Coronary artery (tissue), 2 donors: ENCODE measurements at regions not wholly inside any gene's neighbourhood (a gene's known extent, or its start where the extent isn't known, plus 50 kb on each side); places are given as distances from the start of the nearest gene placed in this dataset.

Experiments used
- DNase-seq: peaks from one replicate; pipeline ENCODE4 v3.0.0-alpha.2; 2017; ENCODE audit warnings: low spot score
- H3K27ac ChIP-seq, 2 donors: fragments of 200-600 bp; sonication (generic); one replicate each; pipeline ENCODE4 v1.5.1; 2016 to 2019
- H3K4me3 ChIP-seq: fragments of 200-600 bp; sonication (generic); 2 replicates; pipeline ENCODE4 v1.5.1; 2016; ENCODE audit warnings: mild to moderate bottlenecking, moderate library complexity
- CTCF ChIP-seq: fragments of 200-600 bp; sonication (generic); IDR thresholded peaks from one replicate; pipeline ENCODE4 v1.5.1; 2019; ENCODE audit warnings: antibody characterized with exemption

- no peak overlapping the region for H3K4me3 ChIP-seq
- no peak for TF ChIP-seq CTCF
- DNase-seq: no peak
- H3K27ac ChIP-seq: no peak overlapping the region
Measured at GRCh38 chr13:84234416-84234815, 352.1 kb upstream of the SLITRK1 start.

GRCh38 chr13:84230568-84230967 lies 348.3 kb upstream of the SLITRK1 start:
- H3K27ac ChIP-seq: no peak overlapping the region
- TF ChIP-seq CTCF: no peak
- no peak for DNase-seq
- no peak overlapping the region for H3K4me3 ChIP-seq

- Histone ChIP-seq H3K27ac (no peak overlapping the region), H3K4me3 (no peak overlapping the region)
- no peak for TF ChIP-seq CTCF
- no peak for DNase-seq
Measured at GRCh38 chr13:84211048-84211447, 328.8 kb upstream of the SLITRK1 start.

GRCh38 chr13:84208246-84208910 lies 326.1 kb upstream of the SLITRK1 start:
- H3K4me3 ChIP-seq: no peak overlapping the region
- no peak for DNase-seq
- no peak overlapping the region for H3K27ac ChIP-seq
- TF ChIP-seq CTCF: no peak

GRCh38 chr13:84207509-84207908 lies 325.2 kb upstream of the SLITRK1 start:
- TF ChIP-seq CTCF: no peak
- DNase-seq: no peak
- Histone ChIP-seq H3K4me3 (no peak overlapping the region), H3K27ac (no peak overlapping the region)

- no peak for DNase-seq
- Histone ChIP-seq H3K4me3 (no peak overlapping the region), H3K27ac (no peak overlapping the region)
- no peak for TF ChIP-seq CTCF
Measured at GRCh38 chr13:84200971-84201370, 318.7 kb upstream of the SLITRK1 start.

- TF ChIP-seq CTCF: no peak
- Histone ChIP-seq H3K27ac (no peak overlapping the region), H3K4me3 (no peak overlapping the region)
- DNase-seq: no peak
Measured at GRCh38 chr13:84192125-84192524, 309.9 kb upstream of the SLITRK1 start.
